ENCODE measurements at regions not wholly inside any gene's neighbourhood (a gene's known extent, or its start where the extent isn't known, plus 50 kb on each side); places are given as distances from the start of the nearest gene placed in this dataset.
"Not testable (repeated sequence)": the region's sequence is repeated elsewhere in the genome, so short reads cannot be mapped to it uniquely, and the experiment has no call there.

GRCh38 chr5:124612023-124612422 lies 134.4 kb downstream of the ZNF608 start:
- Histone ChIP-seq H3K4me3 (ENCODE audit: low read depth in 1 of 2, low read length in 2 of 2) (no peak overlapping the region), H3K36me3 (ENCODE audit: control insufficient read depth in 1 of 2, insufficient read depth in 2 of 2, low read length in 2 of 2) (no peaks in the 10 kb centered on the region), H3K27ac (ENCODE audit: low read length) (no peak overlapping the region), H3K4me1 (ENCODE audit: control insufficient read depth in 1 of 2, insufficient read depth in 2 of 2, low read length in 2 of 2) (no peaks in the 10 kb centered on the region), H3K9me3 (ENCODE audit: control insufficient read depth in 1 of 2, low read length in 2 of 2) (no peaks in the 10 kb centered on the region), H3K27me3 (ENCODE audit: low read depth, low read length) (no peaks in the 10 kb centered on the region)

- H3K4me1 ChIP-seq (ENCODE audit: control insufficient read depth in 1 of 2, insufficient read depth in 2 of 2, low read length in 2 of 2); H3K27me3 ChIP-seq (ENCODE audit: low read depth, low read length); H3K4me3 ChIP-seq (ENCODE audit: low read depth in 1 of 2, low read length in 2 of 2); H3K36me3 ChIP-seq (ENCODE audit: control insufficient read depth in 1 of 2, insufficient read depth in 2 of 2, low read length in 2 of 2); H3K9me3 ChIP-seq (ENCODE audit: control insufficient read depth in 1 of 2, low read length in 2 of 2); H3K27ac ChIP-seq (ENCODE audit: low read length): not testable (repeated sequence)
Observed at GRCh38 chr5:124611262-124611661, 135.2 kb downstream of the ZNF608 start.

GRCh38 chr5:124609685-124610084 lies 136.8 kb downstream of the ZNF608 start:
- H3K4me1 ChIP-seq (ENCODE audit: control insufficient read depth in 1 of 2, insufficient read depth in 2 of 2, low read length in 2 of 2); H3K36me3 ChIP-seq (ENCODE audit: control insufficient read depth in 1 of 2, insufficient read depth in 2 of 2, low read length in 2 of 2); H3K9me3 ChIP-seq (ENCODE audit: control insufficient read depth in 1 of 2, low read length in 2 of 2); H3K27me3 ChIP-seq (ENCODE audit: low read depth, low read length); H3K27ac ChIP-seq (ENCODE audit: low read length); H3K4me3 ChIP-seq (ENCODE audit: low read depth in 1 of 2, low read length in 2 of 2): not testable (repeated sequence)

GRCh38 chr5:124606543-124606942 lies 139.9 kb downstream of the ZNF608 start:
- Histone ChIP-seq H3K27me3 (ENCODE audit: low read depth, low read length) (no peaks in the 10 kb centered on the region), H3K4me1 (ENCODE audit: control insufficient read depth in 1 of 2, insufficient read depth in 2 of 2, low read length in 2 of 2) (peaks cover 0 to 7% of the 10 kb centered on the region in 2 donors), H3K4me3 (ENCODE audit: low read depth in 1 of 2, low read length in 2 of 2) (no peak overlapping the region), H3K36me3 (ENCODE audit: control insufficient read depth in 1 of 2, insufficient read depth in 2 of 2, low read length in 2 of 2) (no peaks in the 10 kb centered on the region), H3K27ac (ENCODE audit: low read length) (no peak overlapping the region), H3K9me3 (ENCODE audit: control insufficient read depth in 1 of 2, low read length in 2 of 2) (no peaks in the 10 kb centered on the region)

GRCh38 chr5:124606093-124606492 lies 140.3 kb downstream of the ZNF608 start:
- peaks cover 0 to 7% of the 10 kb centered on the region in 2 donors for H3K4me1 ChIP-seq (ENCODE audit: control insufficient read depth in 1 of 2, insufficient read depth in 2 of 2, low read length in 2 of 2)
- H3K27me3 ChIP-seq (ENCODE audit: low read depth, low read length): no peaks in the 10 kb centered on the region
- no peaks in the 10 kb centered on the region for H3K9me3 ChIP-seq (ENCODE audit: control insufficient read depth in 1 of 2, low read length in 2 of 2)
- no peaks in the 10 kb centered on the region for H3K36me3 ChIP-seq (ENCODE audit: control insufficient read depth in 1 of 2, insufficient read depth in 2 of 2, low read length in 2 of 2)
- H3K4me3 ChIP-seq (ENCODE audit: low read depth in 1 of 2, low read length in 2 of 2): no peak overlapping the region
- H3K27ac ChIP-seq (ENCODE audit: low read length): no peak overlapping the region

- Histone ChIP-seq H3K27ac (ENCODE audit: low read length) (no peak overlapping the region), H3K4me1 (ENCODE audit: control insufficient read depth in 1 of 2, insufficient read depth in 2 of 2, low read length in 2 of 2) (peaks cover 0 to 7% of the 10 kb centered on the region in 2 donors), H3K9me3 (ENCODE audit: control insufficient read depth in 1 of 2, low read length in 2 of 2) (no peaks in the 10 kb centered on the region), H3K4me3 (ENCODE audit: low read depth in 1 of 2, low read length in 2 of 2) (no peak overlapping the region), H3K36me3 (ENCODE audit: control insufficient read depth in 1 of 2, insufficient read depth in 2 of 2, low read length in 2 of 2) (no peaks in the 10 kb centered on the region), H3K27me3 (ENCODE audit: low read depth, low read length) (no peaks in the 10 kb centered on the region)
Observed at GRCh38 chr5:124605541-124605940, 140.9 kb downstream of the ZNF608 start.

GRCh38 chr5:124604419-124604818 lies 142.0 kb downstream of the ZNF608 start:
- Histone ChIP-seq H3K9me3 (ENCODE audit: control insufficient read depth in 1 of 2, low read length in 2 of 2) (no peaks in the 10 kb centered on the region), H3K27me3 (ENCODE audit: low read depth, low read length) (no peaks in the 10 kb centered on the region), H3K36me3 (ENCODE audit: control insufficient read depth in 1 of 2, insufficient read depth in 2 of 2, low read length in 2 of 2) (no peaks in the 10 kb centered on the region), H3K4me3 (ENCODE audit: low read depth in 1 of 2, low read length in 2 of 2) (no peak overlapping the region), H3K27ac (ENCODE audit: low read length) (no peak overlapping the region), H3K4me1 (ENCODE audit: control insufficient read depth in 1 of 2, insufficient read depth in 2 of 2, low read length in 2 of 2) (peaks cover 7 to 15% of the 10 kb centered on the region in 2 donors)

GRCh38 chr5:124602925-124603650 lies 143.4 kb downstream of the ZNF608 start:
- Histone ChIP-seq H3K36me3 (ENCODE audit: control insufficient read depth in 1 of 2, insufficient read depth in 2 of 2, low read length in 2 of 2) (no peaks in the 10 kb centered on the region), H3K27me3 (ENCODE audit: low read depth, low read length) (no peaks in the 10 kb centered on the region), H3K9me3 (ENCODE audit: control insufficient read depth in 1 of 2, low read length in 2 of 2) (no peaks in the 10 kb centered on the region), H3K4me3 (ENCODE audit: low read depth in 1 of 2, low read length in 2 of 2) (no peak overlapping the region), H3K27ac (ENCODE audit: low read length) (no peak overlapping the region), H3K4me1 (ENCODE audit: control insufficient read depth in 1 of 2, insufficient read depth in 2 of 2, low read length in 2 of 2) (peaks cover 13 to 22% of the 10 kb centered on the region in 2 donors)

GRCh38 chr5:124599028-124599973 lies 147.1 kb downstream of the ZNF608 start:
- Histone ChIP-seq H3K27me3 (ENCODE audit: low read depth, low read length) (no peaks in the 10 kb centered on the region), H3K36me3 (ENCODE audit: control insufficient read depth in 1 of 2, insufficient read depth in 2 of 2, low read length in 2 of 2) (no peaks in the 10 kb centered on the region), H3K4me3 (ENCODE audit: low read depth in 1 of 2, low read length in 2 of 2) (no peak overlapping the region), H3K4me1 (ENCODE audit: control insufficient read depth in 1 of 2, insufficient read depth in 2 of 2, low read length in 2 of 2) (peaks cover 13 to 15% of the 10 kb centered on the region in 2 donors), H3K27ac (ENCODE audit: low read length) (no peak overlapping the region), H3K9me3 (ENCODE audit: control insufficient read depth in 1 of 2, low read length in 2 of 2) (no peaks in the 10 kb centered on the region)

GRCh38 chr5:124596595-124597421 lies 149.6 kb downstream of the ZNF608 start:
- no peaks in the 10 kb centered on the region for H3K27me3 ChIP-seq (ENCODE audit: low read depth, low read length)
- H3K4me1 ChIP-seq (ENCODE audit: control insufficient read depth in 1 of 2, insufficient read depth in 2 of 2, low read length in 2 of 2): peaks cover 13 to 15% of the 10 kb centered on the region in 2 donors
- no peak overlapping the region for H3K27ac ChIP-seq (ENCODE audit: low read length)
- no peaks in the 10 kb centered on the region for H3K9me3 ChIP-seq (ENCODE audit: control insufficient read depth in 1 of 2, low read length in 2 of 2)
- no peak overlapping the region for H3K4me3 ChIP-seq (ENCODE audit: low read depth in 1 of 2, low read length in 2 of 2)
- H3K36me3 ChIP-seq (ENCODE audit: control insufficient read depth in 1 of 2, insufficient read depth in 2 of 2, low read length in 2 of 2): no peaks in the 10 kb centered on the region

- Histone ChIP-seq H3K9me3 (ENCODE audit: control insufficient read depth in 1 of 2, low read length in 2 of 2) (no peaks in the 10 kb centered on the region), H3K27me3 (ENCODE audit: low read depth, low read length) (no peaks in the 10 kb centered on the region), H3K4me3 (ENCODE audit: low read depth in 1 of 2, low read length in 2 of 2) (no peak overlapping the region), H3K27ac (ENCODE audit: low read length) (no peak overlapping the region), H3K4me1 (ENCODE audit: control insufficient read depth in 1 of 2, insufficient read depth in 2 of 2, low read length in 2 of 2) (peaks cover under 1 to 2% of the 10 kb centered on the region in 2 donors), H3K36me3 (ENCODE audit: control insufficient read depth in 1 of 2, insufficient read depth in 2 of 2, low read length in 2 of 2) (no peaks in the 10 kb centered on the region)
Observed at GRCh38 chr5:124593952-124594351, 152.5 kb downstream of the ZNF608 start.
